ENCODE measurements at regions not wholly inside any gene's neighbourhood (a gene's known extent, or its start where the extent isn't known, plus 50 kb on each side); places are given as distances from the start of the nearest gene placed in this dataset.

GRCh38 chr18:44195394-44196140 is 485.1 kb upstream of the SETBP1 start:
- H3K4me1 ChIP-seq, result no peaks in the 10 kb centered on the region
- H3K4me3 ChIP-seq, result no peak overlapping the region
- no peaks in the 10 kb centered on the region for H3K36me3 ChIP-seq
- no peaks in the 10 kb centered on the region for H3K9me3 ChIP-seq
- H3K27me3 ChIP-seq, result no peaks in the 10 kb centered on the region
- no peak for DNase-seq (ENCODE audit: low spot score)
- no peak overlapping the region for H3K27ac ChIP-seq
- TF ChIP-seq CTCF (IDR thresholded peaks at IDR 0.05), result no peak

- Histone ChIP-seq H3K9me3 (no peaks in the 10 kb centered on the region), H3K36me3 (no peaks in the 10 kb centered on the region), H3K27me3 (no peaks in the 10 kb centered on the region), H3K4me3 (no peak overlapping the region), H3K27ac (no peak overlapping the region), H3K4me1 (no peaks in the 10 kb centered on the region)
- DNase-seq (ENCODE audit: low spot score), result no peak
- TF ChIP-seq CTCF (IDR thresholded peaks at IDR 0.05), result no peak
These were observed 482.7 kb upstream of the SETBP1 start for GRCh38 chr18:44197832-44198611.

- no peak for TF ChIP-seq CTCF (IDR thresholded peaks at IDR 0.05)
- H3K36me3 ChIP-seq, result no peaks in the 10 kb centered on the region
- DNase-seq (ENCODE audit: low spot score), result no peak
These were observed 481.9 kb upstream of the SETBP1 start for GRCh38 chr18:44198612-44199284.

GRCh38 chr18:44213293-44213692 is 467.4 kb upstream of the SETBP1 start:
- Histone ChIP-seq H3K9me3 (no peaks in the 10 kb centered on the region), H3K4me3 (no peak overlapping the region), H3K36me3 (no peaks in the 10 kb centered on the region), H3K27me3 (no peaks in the 10 kb centered on the region), H3K4me1 (no peaks in the 10 kb centered on the region), H3K27ac (no peak overlapping the region)
- DNase-seq (ENCODE audit: low spot score), result no peak
- no peak for TF ChIP-seq CTCF (IDR thresholded peaks at IDR 0.05)

More at GRCh38 chr18:44198612-44199284, 481.9 kb upstream of the SETBP1 start:
- no peak overlapping the region for H3K4me3 ChIP-seq
- H3K27ac ChIP-seq, result no peak overlapping the region
- H3K27me3 ChIP-seq, result no peaks in the 10 kb centered on the region
- H3K4me1 ChIP-seq, result no peaks in the 10 kb centered on the region
- H3K9me3 ChIP-seq, result no peaks in the 10 kb centered on the region

- H3K27ac ChIP-seq, result no peak overlapping the region
- H3K27me3 ChIP-seq, result no peaks in the 10 kb centered on the region
- H3K4me1 ChIP-seq, result no peaks in the 10 kb centered on the region
- no peaks in the 10 kb centered on the region for H3K36me3 ChIP-seq
- no peaks in the 10 kb centered on the region for H3K9me3 ChIP-seq
- H3K4me3 ChIP-seq, result no peak overlapping the region
- no peak for DNase-seq (ENCODE audit: low spot score)
- TF ChIP-seq CTCF (IDR thresholded peaks at IDR 0.05), result no peak
These were observed 466.3 kb upstream of the SETBP1 start for GRCh38 chr18:44214396-44214795.

All from right atrium auricular region (tissue), 2 donors.